ENCODE measurements at regions not wholly inside any gene's neighbourhood (a gene's known extent, or its start where the extent isn't known, plus 50 kb on each side); places are given as distances from the start of the nearest gene placed in this dataset.

- Histone ChIP-seq H3K9me3 (ENCODE audit: control insufficient read depth, low read length) (no peaks in the 10 kb centered on the region), H3K27ac (ENCODE audit: low read length, poor library complexity, severe bottlenecking) (no peak overlapping the region), H3K14ac (ENCODE audit: low read length in 2 of 2) (no peak overlapping the region), H3K79me1 (replicated peaks; ENCODE audit: low read length, poor library complexity, severe bottlenecking) (no peaks in the 10 kb centered on the region), H3K4ac (ENCODE audit: low read depth in 1 of 2, low read length in 2 of 2) (no peak overlapping the region), H2BK12ac (ENCODE audit: low read length in 2 of 2) (no peak overlapping the region), H2BK5ac (ENCODE audit: low read depth, low read length, poor library complexity, severe bottlenecking) (no peak overlapping the region), H3K23ac (ENCODE audit: low read length in 2 of 2) (no peak overlapping the region), H2AFZ (ENCODE audit: low read depth, low read length) (no peak overlapping the region), H2AK5ac (ENCODE audit: low read length, severe bottlenecking) (no peak overlapping the region), H3K4me3 (ENCODE audit: insufficient read depth in 1 of 2, low read depth in 1 of 2, low read length in 2 of 2) (no peak overlapping the region), H4K8ac (ENCODE audit: low read length) (no peak overlapping the region), H2BK120ac (ENCODE audit: low read depth, low read length) (no peak overlapping the region), H3K4me1 (ENCODE audit: control insufficient read depth, insufficient read depth, low read depth, low read length) (no peaks in the 10 kb centered on the region), H3K9ac (ENCODE audit: low read length) (no peak overlapping the region), H4K91ac (ENCODE audit: low read length) (no peak overlapping the region), H3K36me3 (ENCODE audit: control insufficient read depth in 1 of 2, insufficient read depth in 2 of 2, low read depth in 1 of 2, low read length in 2 of 2) (no peaks in the 10 kb centered on the region), H3K18ac (ENCODE audit: low read depth in 1 of 2, low read length in 2 of 2) (no peak overlapping the region), H3K27me3 (ENCODE audit: control insufficient read depth in 1 of 2, insufficient read depth in 1 of 2, low read length in 2 of 2) (no peaks in the 10 kb centered on the region), H2BK15ac (ENCODE audit: low read depth, poor library complexity, severe bottlenecking) (no peak overlapping the region), H3K4me2 (ENCODE audit: low read length, poor library complexity, severe bottlenecking) (no peak overlapping the region)
- no peak for DNase-seq
- WGBS: no CpG with 5 or more reads among the region's 3 CpGs
These were observed 585.1 kb downstream of the PTPRC start for GRCh38 chr1:199223936-199224335.

DNA sequence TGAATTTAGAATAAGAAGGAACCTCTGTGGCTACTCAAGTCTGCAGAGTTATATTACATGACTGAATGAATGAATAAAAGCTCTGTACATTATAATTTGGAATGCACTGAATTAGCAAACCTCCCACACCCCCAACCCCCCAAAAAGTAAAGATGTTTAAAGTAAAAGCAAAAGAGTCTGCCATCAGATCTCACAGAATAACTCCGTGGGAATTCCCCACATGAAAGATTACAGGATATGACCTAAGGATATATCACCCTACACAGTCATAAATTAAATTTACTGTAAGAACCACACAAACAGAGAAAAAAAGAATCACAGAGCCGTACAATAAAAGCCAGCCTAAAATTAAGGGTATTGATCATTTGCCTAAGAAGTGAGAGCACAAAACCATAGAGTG, 587.3 kb downstream of the PTPRC start:
- WGBS: 0% methylated on average over 1 of the region's 2 CpGs
- H3K27ac ChIP-seq (ENCODE audit: low read length, poor library complexity, severe bottlenecking): no peak overlapping the region
- H2BK15ac ChIP-seq (ENCODE audit: low read depth, poor library complexity, severe bottlenecking): no peak overlapping the region

DNA sequence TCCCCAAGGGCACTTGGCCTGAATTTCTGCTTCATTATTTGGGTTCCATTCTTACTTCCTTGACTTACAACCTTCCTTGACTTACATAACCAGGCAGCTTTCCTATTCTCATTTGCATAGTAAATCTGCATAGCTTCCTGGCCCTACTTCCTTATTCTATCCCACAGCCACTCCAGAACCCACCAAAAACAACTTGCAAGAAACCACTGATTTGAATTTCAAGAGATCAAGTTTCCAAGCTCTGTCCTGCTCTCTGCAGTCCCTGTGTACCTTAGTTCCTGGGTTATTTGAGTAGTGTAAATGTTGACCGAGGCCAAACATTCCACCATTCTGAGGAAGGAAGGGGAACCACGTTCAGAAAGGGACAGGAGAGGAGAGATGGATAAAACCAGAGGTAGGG, 603.3 kb downstream of the PTPRC start:
- Histone ChIP-seq H3K14ac (ENCODE audit: low read length in 2 of 2) (no peak overlapping the region), H2AK5ac (ENCODE audit: low read length, severe bottlenecking) (peak overlapping the region; percentile 23), H3K18ac (ENCODE audit: low read depth in 1 of 2, low read length in 2 of 2) (no peak overlapping the region), H2BK15ac (ENCODE audit: low read depth, poor library complexity, severe bottlenecking) (no peak overlapping the region), H3K4me3 (ENCODE audit: insufficient read depth in 1 of 2, low read depth in 1 of 2, low read length in 2 of 2) (no peak overlapping the region), H3K23ac (ENCODE audit: low read length in 2 of 2) (no peak overlapping the region), H3K27ac (ENCODE audit: low read length, poor library complexity, severe bottlenecking) (no peak overlapping the region), H4K91ac (ENCODE audit: low read length) (no peak overlapping the region), H2BK120ac (ENCODE audit: low read depth, low read length) (no peak overlapping the region), H3K9ac (ENCODE audit: low read length) (no peak overlapping the region), H3K79me1 (replicated peaks; ENCODE audit: low read length, poor library complexity, severe bottlenecking) (no peaks in the 10 kb centered on the region), H2BK12ac (ENCODE audit: low read length in 2 of 2) (no peak overlapping the region), H3K4me2 (ENCODE audit: low read length, poor library complexity, severe bottlenecking) (no peak overlapping the region), H2BK5ac (ENCODE audit: low read depth, low read length, poor library complexity, severe bottlenecking) (no peak overlapping the region), H2AFZ (ENCODE audit: low read depth, low read length) (no peak overlapping the region), H3K4me1 (ENCODE audit: control insufficient read depth, insufficient read depth, low read depth, low read length) (no peaks in the 10 kb centered on the region), H3K36me3 (ENCODE audit: control insufficient read depth in 1 of 2, insufficient read depth in 2 of 2, low read depth in 1 of 2, low read length in 2 of 2) (no peaks in the 10 kb centered on the region), H3K9me3 (ENCODE audit: control insufficient read depth, low read length) (no peaks in the 10 kb centered on the region), H3K4ac (ENCODE audit: low read depth in 1 of 2, low read length in 2 of 2) (no peak overlapping the region), H3K27me3 (ENCODE audit: control insufficient read depth in 1 of 2, insufficient read depth in 1 of 2, low read length in 2 of 2) (no peaks in the 10 kb centered on the region), H4K8ac (ENCODE audit: low read length) (no peak overlapping the region)
- WGBS: 89% methylated on average over 2 of the region's 2 CpGs
- no peak for DNase-seq

More for the DNA sequence above, 587.3 kb downstream of the PTPRC start:
- no peak overlapping the region for H3K4ac ChIP-seq (ENCODE audit: low read depth in 1 of 2, low read length in 2 of 2)
- no peak overlapping the region for H2BK12ac ChIP-seq (ENCODE audit: low read length in 2 of 2)
- no peak overlapping the region for H3K18ac ChIP-seq (ENCODE audit: low read depth in 1 of 2, low read length in 2 of 2)
- H3K27me3 ChIP-seq (ENCODE audit: control insufficient read depth in 1 of 2, insufficient read depth in 1 of 2, low read length in 2 of 2): no peaks in the 10 kb centered on the region
- H3K79me1 ChIP-seq (replicated peaks; ENCODE audit: low read length, poor library complexity, severe bottlenecking): no peaks in the 10 kb centered on the region
- H3K23ac ChIP-seq (ENCODE audit: low read length in 2 of 2): no peak overlapping the region
- H3K9ac ChIP-seq (ENCODE audit: low read length): peak overlapping the region; percentile 8
- no peak overlapping the region for H3K4me3 ChIP-seq (ENCODE audit: insufficient read depth in 1 of 2, low read depth in 1 of 2, low read length in 2 of 2)
- no peak overlapping the region for H2AFZ ChIP-seq (ENCODE audit: low read depth, low read length)
- H3K14ac ChIP-seq (ENCODE audit: low read length in 2 of 2): no peak overlapping the region
- DNase-seq: peak; percentile 71
- no peak overlapping the region for H2AK5ac ChIP-seq (ENCODE audit: low read length, severe bottlenecking)
- H3K36me3 ChIP-seq (ENCODE audit: control insufficient read depth in 1 of 2, insufficient read depth in 2 of 2, low read depth in 1 of 2, low read length in 2 of 2): no peaks in the 10 kb centered on the region
- H3K9me3 ChIP-seq (ENCODE audit: control insufficient read depth, low read length): no peaks in the 10 kb centered on the region
- H4K8ac ChIP-seq (ENCODE audit: low read length): no peak overlapping the region
- peak overlapping the region; percentile 5 for H2BK120ac ChIP-seq (ENCODE audit: low read depth, low read length)
- H3K4me1 ChIP-seq (ENCODE audit: control insufficient read depth, insufficient read depth, low read depth, low read length): no peaks in the 10 kb centered on the region
- no peak overlapping the region for H2BK5ac ChIP-seq (ENCODE audit: low read depth, low read length, poor library complexity, severe bottlenecking)
- H3K4me2 ChIP-seq (ENCODE audit: low read length, poor library complexity, severe bottlenecking): no peak overlapping the region
- H4K91ac ChIP-seq (ENCODE audit: low read length): no peak overlapping the region

DNA sequence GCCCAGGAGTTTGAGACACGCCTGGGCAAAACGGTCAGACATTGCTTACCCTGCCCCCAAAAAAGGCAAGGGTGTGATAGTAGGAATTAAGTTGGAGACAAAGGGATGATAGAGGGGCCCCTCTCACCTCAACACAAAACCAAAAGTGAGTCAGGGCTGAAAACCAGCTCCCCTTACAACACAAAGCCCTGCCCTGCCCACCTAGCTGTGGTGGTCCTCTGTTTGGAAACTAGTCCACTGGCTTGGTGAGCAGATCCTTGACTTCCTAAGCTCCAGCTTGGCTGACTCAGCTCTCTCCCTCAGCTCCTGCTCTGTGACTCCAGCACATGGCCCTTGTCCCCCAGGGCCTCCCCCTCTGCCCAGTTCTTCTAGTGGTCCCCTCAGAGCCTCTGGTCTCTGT, 603.8 kb downstream of the PTPRC start:
- H2BK120ac ChIP-seq (ENCODE audit: low read depth, low read length): no peak overlapping the region
- no peaks in the 10 kb centered on the region for H3K27me3 ChIP-seq (ENCODE audit: control insufficient read depth in 1 of 2, insufficient read depth in 1 of 2, low read length in 2 of 2)
- no peak overlapping the region for H2AFZ ChIP-seq (ENCODE audit: low read depth, low read length)
- no peak overlapping the region for H3K27ac ChIP-seq (ENCODE audit: low read length, poor library complexity, severe bottlenecking)
- no peaks in the 10 kb centered on the region for H3K79me1 ChIP-seq (replicated peaks; ENCODE audit: low read length, poor library complexity, severe bottlenecking)
- DNase-seq: no peak
- no peak overlapping the region for H2BK5ac ChIP-seq (ENCODE audit: low read depth, low read length, poor library complexity, severe bottlenecking)
- peak overlapping the region; percentile 23 for H2AK5ac ChIP-seq (ENCODE audit: low read length, severe bottlenecking)
- H3K9ac ChIP-seq (ENCODE audit: low read length): no peak overlapping the region
- H3K14ac ChIP-seq (ENCODE audit: low read length in 2 of 2): no peak overlapping the region
- H3K18ac ChIP-seq (ENCODE audit: low read depth in 1 of 2, low read length in 2 of 2): peak overlapping the region in 1 of 2 experiments; percentile 6
- no peak overlapping the region for H3K4me3 ChIP-seq (ENCODE audit: insufficient read depth in 1 of 2, low read depth in 1 of 2, low read length in 2 of 2)
- H2BK12ac ChIP-seq (ENCODE audit: low read length in 2 of 2): no peak overlapping the region
- no peak overlapping the region for H3K4me2 ChIP-seq (ENCODE audit: low read length, poor library complexity, severe bottlenecking)
- H3K4me1 ChIP-seq (ENCODE audit: control insufficient read depth, insufficient read depth, low read depth, low read length): no peaks in the 10 kb centered on the region
- no peak overlapping the region for H3K23ac ChIP-seq (ENCODE audit: low read length in 2 of 2)
- H3K9me3 ChIP-seq (ENCODE audit: control insufficient read depth, low read length): no peaks in the 10 kb centered on the region
- no peak overlapping the region for H2BK15ac ChIP-seq (ENCODE audit: low read depth, poor library complexity, severe bottlenecking)
- no CpG with 5 or more reads among the region's 2 CpGs for WGBS
- H3K4ac ChIP-seq (ENCODE audit: low read depth in 1 of 2, low read length in 2 of 2): no peak overlapping the region
- H4K8ac ChIP-seq (ENCODE audit: low read length): no peak overlapping the region
- no peaks in the 10 kb centered on the region for H3K36me3 ChIP-seq (ENCODE audit: control insufficient read depth in 1 of 2, insufficient read depth in 2 of 2, low read depth in 1 of 2, low read length in 2 of 2)
- H4K91ac ChIP-seq (ENCODE audit: low read length): no peak overlapping the region

Measured in mesenchymal stem cell (in vitro differentiated cells and primary cell).